Natural killer cell (primary cell): ENCODE measurements at regions not wholly inside any gene's neighbourhood (a gene's known extent, or its start where the extent isn't known, plus 50 kb on each side); places are given as distances from the start of the nearest gene placed in this dataset.

Experiments used
- ATAC-seq, 3 donors: fragments of 150-1000 bp in 2 of 3; fragments of 200-7000 bp in 1 of 3; cut with Tn5 transposase; 1 replicate in 1 of 3; 2 replicates in 2 of 3; pipeline ENCODE4 v1.10.0; 2021; ENCODE audit warnings: mild to moderate bottlenecking in 2 of 3, moderate library complexity in 2 of 3
- DNase-seq, 2 donors: peaks; one replicate each; pipeline versions ENCODE4 v3.0.0 to v3.0.0-alpha.2; 2013 to 2021; ENCODE audit warnings: mixed read lengths in 1 of 2
- H3K27ac ChIP-seq: one replicate; pipeline ENCODE4 v1.5.1; 2013; ENCODE audit warnings: mild to moderate bottlenecking, low read length
- H3K27me3 ChIP-seq: one replicate; pipeline ENCODE4 v1.6.1; 2013; ENCODE audit warnings: low read length; ENCODE audit not compliant: control insufficient read depth, insufficient read depth
- H3K36me3 ChIP-seq: one replicate; pipeline ENCODE4 v1.6.1; 2013; ENCODE audit warnings: low read length; ENCODE audit not compliant: control insufficient read depth, insufficient read depth
- H3K4me1 ChIP-seq: one replicate; pipeline ENCODE4 v1.6.1; 2013; ENCODE audit warnings: low read length; ENCODE audit not compliant: control insufficient read depth, insufficient read depth
- H3K4me3 ChIP-seq: one replicate; pipeline ENCODE4 v1.5.1; 2013; ENCODE audit warnings: low read length
- H3K9me3 ChIP-seq: one replicate; pipeline ENCODE4 v1.6.1; 2013; ENCODE audit warnings: low read length; ENCODE audit not compliant: control insufficient read depth, insufficient read depth
- H3K27ac Mint-ChIP-seq, 2 donors: one replicate each; pipeline ENCODE4 v1.8.0; 2022; ENCODE audit warnings: mild to moderate bottlenecking in 2 of 2, mixed read lengths in 2 of 2, moderate library complexity in 1 of 2
- H3K27me3 Mint-ChIP-seq, 2 donors: one replicate each; pipeline ENCODE4 v1.8.0; 2022; ENCODE audit warnings: low read depth in 2 of 2, mixed read lengths in 2 of 2
- H3K36me3 Mint-ChIP-seq: one replicate; pipeline ENCODE4 v1.8.0; 2022; ENCODE audit warnings: mixed read lengths
- H3K4me1 Mint-ChIP-seq, 2 donors: one replicate each; pipeline ENCODE4 v1.8.0; 2022; ENCODE audit warnings: mixed read lengths in 2 of 2
- H3K4me3 Mint-ChIP-seq: one replicate; pipeline ENCODE4 v1.8.0; 2022; ENCODE audit warnings: mild to moderate bottlenecking, moderate library complexity, mixed read lengths
- H3K9me3 Mint-ChIP-seq, 2 donors: one replicate each; pipeline ENCODE4 v1.8.0; 2022; ENCODE audit warnings: mixed read lengths in 2 of 2
- WGBS: methylation state at CpG from one replicate; pipeline ENCODE4 v1.1.7; 2013; ENCODE audit warnings: missing lambda C conversion rate; ENCODE audit not compliant: insufficient coverage; 5-methylcytosine and 5-hydroxymethylcytosine counted together
- intact Hi-C: fragments of 100-400 bp; cut with micrococcal nuclease; formaldehyde crosslinking; loops from one replicate; pipeline ENCODE4 v1.14.2; 2022
- TF ChIP-seq, protein P1 (sequence below): fragments of 200-600 bp; IDR thresholded peaks from one replicate; pipeline ENCODE4 v1.8.0; 2022; ENCODE audit warnings: antibody characterized with exemption

DNA sequence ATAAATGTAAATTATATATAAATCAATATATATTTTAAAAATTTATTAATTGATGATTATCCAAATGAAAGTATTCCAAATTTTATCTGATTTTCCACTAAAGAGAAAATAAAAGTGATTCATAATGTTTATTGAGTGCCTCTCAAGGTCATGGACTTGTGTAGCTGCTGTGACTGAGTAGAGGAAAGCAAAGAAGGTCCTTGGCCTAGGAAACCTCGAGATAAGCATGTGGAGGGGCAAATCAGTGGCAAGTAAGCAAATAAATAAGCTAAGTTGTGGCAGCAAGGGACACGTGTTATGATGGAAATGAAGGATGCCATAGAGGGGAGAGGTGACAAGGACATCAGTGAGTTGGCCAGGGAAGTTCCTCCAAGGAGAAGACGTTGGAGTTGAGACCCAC lies 866.1 kb upstream of the ID2 start:
- Mint-ChIP-seq H3K4me3 (no peak overlapping the region), H3K4me1 (peaks cover 0 to 4% of the 10 kb centered on the region in 2 donors), H3K27me3 (peaks cover 6 to 9% of the 10 kb centered on the region in 2 donors), H3K36me3 (no peaks in the 10 kb centered on the region), H3K27ac (no peak overlapping the region), H3K9me3 (no peaks in the 10 kb centered on the region)
- ATAC-seq = no peak
- intact Hi-C loops = no loop called here
- H3K36me3 ChIP-seq = no peaks in the 10 kb centered on the region
- no peak overlapping the region for H3K27ac ChIP-seq
- DNase-seq = no peak
- no peak overlapping the region for H3K4me3 ChIP-seq
- TF ChIP-seq, protein P1, sequence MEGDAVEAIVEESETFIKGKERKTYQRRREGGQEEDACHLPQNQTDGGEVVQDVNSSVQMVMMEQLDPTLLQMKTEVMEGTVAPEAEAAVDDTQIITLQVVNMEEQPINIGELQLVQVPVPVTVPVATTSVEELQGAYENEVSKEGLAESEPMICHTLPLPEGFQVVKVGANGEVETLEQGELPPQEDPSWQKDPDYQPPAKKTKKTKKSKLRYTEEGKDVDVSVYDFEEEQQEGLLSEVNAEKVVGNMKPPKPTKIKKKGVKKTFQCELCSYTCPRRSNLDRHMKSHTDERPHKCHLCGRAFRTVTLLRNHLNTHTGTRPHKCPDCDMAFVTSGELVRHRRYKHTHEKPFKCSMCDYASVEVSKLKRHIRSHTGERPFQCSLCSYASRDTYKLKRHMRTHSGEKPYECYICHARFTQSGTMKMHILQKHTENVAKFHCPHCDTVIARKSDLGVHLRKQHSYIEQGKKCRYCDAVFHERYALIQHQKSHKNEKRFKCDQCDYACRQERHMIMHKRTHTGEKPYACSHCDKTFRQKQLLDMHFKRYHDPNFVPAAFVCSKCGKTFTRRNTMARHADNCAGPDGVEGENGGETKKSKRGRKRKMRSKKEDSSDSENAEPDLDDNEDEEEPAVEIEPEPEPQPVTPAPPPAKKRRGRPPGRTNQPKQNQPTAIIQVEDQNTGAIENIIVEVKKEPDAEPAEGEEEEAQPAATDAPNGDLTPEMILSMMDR = no peak
- no peaks in the 10 kb centered on the region for H3K27me3 ChIP-seq
- 84% methylated on average over 3 of the region's 3 CpGs for WGBS
- no peaks in the 10 kb centered on the region for H3K9me3 ChIP-seq
- H3K4me1 ChIP-seq = no peaks in the 10 kb centered on the region

- Histone ChIP-seq H3K4me3 (no peak overlapping the region), H3K36me3 (no peaks in the 10 kb centered on the region), H3K9me3 (no peaks in the 10 kb centered on the region), H3K4me1 (no peaks in the 10 kb centered on the region), H3K27me3 (no peaks in the 10 kb centered on the region), H3K27ac (no peak overlapping the region)
- Mint-ChIP-seq H3K4me3 (no peak overlapping the region), H3K36me3 (no peaks in the 10 kb centered on the region), H3K9me3 (no peaks in the 10 kb centered on the region), H3K27ac (no peak overlapping the region), H3K4me1 (peaks cover 0 to 4% of the 10 kb centered on the region in 2 donors), H3K27me3 (peaks cover 6 to 9% of the 10 kb centered on the region in 2 donors)
- no peak for ATAC-seq
- no peak for DNase-seq
- intact Hi-C loops = no loop called here
- TF ChIP-seq, protein P1 = no peak
- WGBS = 97% methylated on average over 4 of the region's 7 CpGs
These were observed 865.6 kb upstream of the ID2 start for GRCh38 chr2:7816233-7816632.

DNA sequence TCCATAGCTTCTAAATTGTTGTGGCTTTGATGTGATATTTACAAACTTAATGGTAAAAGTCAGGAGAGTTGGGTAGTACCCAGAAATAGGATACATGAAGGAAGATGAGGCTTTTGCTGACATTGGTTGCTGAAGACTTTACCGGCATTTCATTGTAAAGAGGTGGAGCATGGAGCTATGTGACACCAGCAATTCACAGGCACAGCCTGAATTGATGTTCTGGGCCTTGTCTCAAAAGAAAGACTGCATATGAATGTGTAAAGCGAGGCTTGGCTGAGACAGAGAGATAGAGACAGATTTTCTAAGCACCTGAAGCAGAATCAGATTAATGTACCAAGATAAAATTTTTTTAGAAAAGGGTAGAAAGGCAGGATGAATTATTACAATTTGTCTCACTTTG lies 864.9 kb upstream of the ID2 start:
- Mint-ChIP-seq H3K4me1 (peaks cover 0 to 4% of the 10 kb centered on the region in 2 donors), H3K9me3 (no peaks in the 10 kb centered on the region), H3K27ac (no peak overlapping the region), H3K27me3 (peaks cover 6 to 9% of the 10 kb centered on the region in 2 donors), H3K4me3 (no peak overlapping the region), H3K36me3 (no peaks in the 10 kb centered on the region)
- 97% methylated on average over 2 of the region's 2 CpGs for WGBS
- TF ChIP-seq, protein P1 = no peak
- DNase-seq (no peak), ATAC-seq (no peak)
- no peak overlapping the region for H3K4me3 ChIP-seq
- H3K4me1 ChIP-seq = no peaks in the 10 kb centered on the region
- no peak overlapping the region for H3K27ac ChIP-seq
- no peaks in the 10 kb centered on the region for H3K36me3 ChIP-seq
- intact Hi-C loops = no loop called here
- no peaks in the 10 kb centered on the region for H3K9me3 ChIP-seq
- H3K27me3 ChIP-seq = no peaks in the 10 kb centered on the region

GRCh38 chr2:7819316-7819715 lies 862.5 kb upstream of the ID2 start:
- TF ChIP-seq, protein P1 = no peak
- no peaks in the 10 kb centered on the region for H3K4me1 ChIP-seq
- no peak for DNase-seq
- intact Hi-C loops = no loop called here
- peaks cover 0 to 4% of the 10 kb centered on the region in 2 donors for H3K4me1 Mint-ChIP-seq
- no peaks in the 10 kb centered on the region for H3K36me3 ChIP-seq
- no peak overlapping the region for H3K27ac Mint-ChIP-seq
- H3K9me3 Mint-ChIP-seq = no peaks in the 10 kb centered on the region
- H3K27ac ChIP-seq = no peak overlapping the region
- H3K9me3 ChIP-seq = no peaks in the 10 kb centered on the region
- peaks cover 6 to 9% of the 10 kb centered on the region in 2 donors for H3K27me3 Mint-ChIP-seq
- 91% methylated on average over 3 of the region's 5 CpGs for WGBS
- H3K27me3 ChIP-seq = no peaks in the 10 kb centered on the region
- H3K36me3 Mint-ChIP-seq = no peaks in the 10 kb centered on the region
- no peak for ATAC-seq
- no peak overlapping the region for H3K4me3 ChIP-seq
- H3K4me3 Mint-ChIP-seq = no peak overlapping the region
